Prostate gland (tissue), 2 donors: ENCODE measurements at regions not wholly inside any gene's neighbourhood (a gene's known extent, or its start where the extent isn't known, plus 50 kb on each side); places are given as distances from the start of the nearest gene placed in this dataset.

ENCODE experiments used
- CTCF ChIP-seq, 4 experiments: fragments of 200-600 bp in 2 of 4; fragments of 450-650 bp in 2 of 4; sonication (generic) in 2 of 4; IDR thresholded peaks; 1 replicate in 3 of 4; 2 replicates in 1 of 4; pipeline ENCODE4 v1.5.1; 2016 to 2019; ENCODE audit warnings: antibody characterized with exemption in 4 of 4, mild to moderate bottlenecking in 2 of 4, moderate library complexity in 2 of 4
- POLR2A ChIP-seq: fragments of 450-650 bp; IDR thresholded peaks from one replicate; pipeline ENCODE4 v1.6.1; 2016; ENCODE audit warnings: antibody characterized with exemption, mild to moderate bottlenecking
- POLR2AphosphoS5 ChIP-seq: sonication (generic); formaldehyde crosslinking; IDR thresholded peaks from one replicate; pipeline ENCODE4 v1.6.1; 2017; ENCODE audit warnings: antibody characterized with exemption

DNA sequence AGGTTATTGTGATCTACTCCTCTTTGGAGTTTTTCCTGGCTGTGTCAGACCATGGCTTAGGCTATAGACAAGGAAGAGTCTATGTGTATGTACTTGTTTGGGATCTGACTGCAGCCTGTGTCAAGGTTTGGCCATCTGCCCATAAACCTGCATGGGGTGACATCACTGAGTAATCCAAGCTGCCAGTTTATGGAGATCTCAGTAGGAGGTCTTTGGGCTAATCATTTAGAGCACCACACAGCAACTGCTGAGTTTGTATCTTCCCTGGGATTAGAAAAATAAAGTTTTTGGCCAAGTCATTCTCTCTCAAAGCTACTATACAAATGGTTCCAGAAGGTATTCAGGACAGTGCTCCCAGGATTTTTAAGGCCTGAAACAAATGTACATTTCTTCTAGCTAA lies 65.5 kb upstream of the HSPB3 start:
- TF ChIP-seq CTCF (IDR thresholded peaks at IDR 0.05) (no peak), POLR2AphosphoS5 (peak; percentile 31), POLR2A (no peak)
